B cell (primary cell): ENCODE measurements at regions not wholly inside any gene's neighbourhood (a gene's known extent, or its start where the extent isn't known, plus 50 kb on each side); places are given as distances from the start of the nearest gene placed in this dataset.

Experiments
- CTCF ChIP-seq: fragments of 200-600 bp; IDR thresholded peaks from one replicate; pipeline ENCODE4 v1.8.0; 2022; ENCODE audit warnings: antibody characterized with exemption, mild to moderate bottlenecking
- EZH2 ChIP-seq: IDR thresholded peaks from 2 replicates; pipeline ENCODE4 v1.6.1; 2012; ENCODE audit warnings: borderline replicate concordance, low read depth, mild to moderate bottlenecking, moderate library complexity, low read length; ENCODE audit not compliant: insufficient read depth, poor library complexity, severe bottlenecking

- TF ChIP-seq CTCF (no peak), EZH2 (no peak)
Measured at GRCh38 chr4:63983224-63983623, 426.0 kb downstream of the TECRL start.
